IMR-90 (cell line): ENCODE measurements at regions not wholly inside any gene's neighbourhood (a gene's known extent, or its start where the extent isn't known, plus 50 kb on each side); places are given as distances from the start of the nearest gene placed in this dataset.

Experiments
- ATAC-seq: fragments of 200-7000 bp; cut with Tn5 transposase; 2 replicates; pipeline ENCODE4 v1.9.1; 2020; ENCODE audit warnings: low read depth, mild to moderate bottlenecking, moderate library complexity
- BruUV-seq: library from RNA; stranded (reverse); fragments of 400-500 nt; replicated peaks from 2 replicates; lab custom pipeline; 2021; lab: Mats Ljungman, UMichigan
- CTCF ChIA-PET: fragments of 300-600 bp; formaldehyde crosslinking; extraction: SDS; loops from one replicate; lab custom pipeline; 2021; ENCODE audit warnings: antibody characterized with exemption; lab: Yijun Ruan, JAX
- POLR2A ChIA-PET: fragments of 300-600 bp; sonication (Branson Sonifier 250); formaldehyde crosslinking; loops from one replicate; lab custom pipeline; 2022; ENCODE audit warnings: antibody characterized with exemption; ENCODE audit not compliant: unreplicated experiment; lab: Charles Lee
- DNase-seq: peaks from one replicate; pipeline ENCODE4 v3.0.0; 2013
- H2AFZ ChIP-seq: replicated peaks from 2 replicates; pipeline ENCODE3; 2013; ENCODE audit warnings: low read length, mild to moderate bottlenecking; ENCODE audit not compliant: poor library complexity
- H2AK5ac ChIP-seq: 2 replicates; pipeline ENCODE4 v1.6.1; 2013; ENCODE audit warnings: low read depth, low read length, inconsistent platforms
- H2AK9ac ChIP-seq: replicated peaks from 2 replicates; pipeline ENCODE3; 2013; ENCODE audit warnings: mild to moderate bottlenecking, low read depth, low read length, moderate library complexity; ENCODE audit not compliant: poor library complexity
- H2BK120ac ChIP-seq: 2 replicates; pipeline ENCODE4 v1.6.1; 2013; ENCODE audit warnings: low read depth, low read length, inconsistent platforms
- H2BK15ac ChIP-seq: 3 replicates; pipeline ENCODE4 v1.6.1; 2013; ENCODE audit warnings: low read depth, low read length, inconsistent platforms
- H2BK20ac ChIP-seq: 2 replicates; pipeline ENCODE4 v1.6.1; 2013; ENCODE audit warnings: low read depth, mild to moderate bottlenecking, inconsistent platforms, low read length, moderate library complexity
- H2BK5ac ChIP-seq: 2 replicates; pipeline ENCODE4 v1.6.1; 2013; ENCODE audit warnings: mild to moderate bottlenecking, low read depth, low read length, inconsistent platforms; ENCODE audit not compliant: poor library complexity, severe bottlenecking
- H3K14ac ChIP-seq: replicated peaks from 2 replicates; pipeline ENCODE4 v1.6.1; 2013; ENCODE audit warnings: low read depth, low read length, inconsistent platforms
- H3K18ac ChIP-seq: 2 replicates; pipeline ENCODE4 v1.6.1; 2013; ENCODE audit warnings: low read depth, low read length, control low read depth
- H3K23ac ChIP-seq: 2 replicates; pipeline ENCODE4 v1.6.1; 2013; ENCODE audit warnings: low read depth, low read length, inconsistent platforms
- H3K27ac ChIP-seq: 2 replicates; pipeline ENCODE4 v1.5.1; 2013; ENCODE audit warnings: mild to moderate bottlenecking, control low read depth, low read length; ENCODE audit not compliant: insufficient read depth
- H3K27me3 ChIP-seq: 2 replicates; pipeline ENCODE4 v1.6.1; 2013; ENCODE audit warnings: low read length; ENCODE audit not compliant: control insufficient read depth, insufficient read depth
- H3K36me3 ChIP-seq: 2 replicates; pipeline ENCODE4 v1.6.1; 2013; ENCODE audit warnings: low read length, mixed read lengths; ENCODE audit not compliant: control insufficient read depth, insufficient read depth
- H3K4ac ChIP-seq: 2 replicates; pipeline ENCODE4 v1.6.1; 2013; ENCODE audit warnings: low read depth, low read length, inconsistent platforms
- H3K4me1 ChIP-seq: 2 replicates; pipeline ENCODE4 v1.6.1; 2013; ENCODE audit warnings: low read length, mixed read lengths; ENCODE audit not compliant: control insufficient read depth, insufficient read depth
- H3K4me2 ChIP-seq: 2 replicates; pipeline ENCODE4 v1.6.1; 2013; ENCODE audit warnings: low read depth, mild to moderate bottlenecking, control low read depth, low read length, moderate library complexity
- H3K4me3 ChIP-seq: 2 replicates; pipeline ENCODE4 v1.5.1; 2013; ENCODE audit warnings: low read depth, mild to moderate bottlenecking, control low read depth, low read length, moderate library complexity; ENCODE audit not compliant: insufficient read depth
- H3K56ac ChIP-seq: 2 replicates; pipeline ENCODE4 v1.6.1; 2013; ENCODE audit warnings: low read length, inconsistent platforms; ENCODE audit not compliant: insufficient read depth; ENCODE audit errors: extremely low read depth
- H3K79me1 ChIP-seq, 2 experiments: 2 replicates each; pipeline ENCODE4 v1.6.1; 2013; ENCODE audit warnings: low read length in 2 of 2, inconsistent platforms in 1 of 2, low read depth in 1 of 2
- H3K9ac ChIP-seq: 2 replicates; pipeline ENCODE4 v1.6.1; 2013; ENCODE audit warnings: low read depth, low read length, control low read depth
- H3K9me1 ChIP-seq: 2 replicates; pipeline ENCODE4 v1.6.1; 2013; ENCODE audit warnings: low read length, inconsistent platforms; ENCODE audit not compliant: insufficient read depth
- H3K9me3 ChIP-seq: 2 replicates; pipeline ENCODE4 v1.6.1; 2013; ENCODE audit warnings: low read length; ENCODE audit not compliant: control insufficient read depth, insufficient read depth
- H4K20me1 ChIP-seq: 2 replicates; pipeline ENCODE4 v1.6.1; 2013; ENCODE audit warnings: low read length, inconsistent platforms; ENCODE audit not compliant: insufficient read depth
- H4K5ac ChIP-seq: 2 replicates; pipeline ENCODE4 v1.6.1; 2013; ENCODE audit warnings: mild to moderate bottlenecking, low read depth, low read length, control low read depth
- H4K8ac ChIP-seq, 2 experiments: 2 replicates each; pipeline ENCODE4 v1.6.1; 2013; ENCODE audit warnings: low read depth in 2 of 2, low read length in 2 of 2, control low read depth in 1 of 2, inconsistent platforms in 1 of 2
- H4K91ac ChIP-seq: 2 replicates; pipeline ENCODE4 v1.6.1; 2013; ENCODE audit warnings: low read depth, low read length, inconsistent platforms; ENCODE audit not compliant: insufficient read depth
- CEBPB ChIP-seq: IDR thresholded peaks from 2 replicates; pipeline ENCODE4 v1.6.1; 2012; ENCODE audit warnings: low read depth, low read length, improper control_type of control experiment
- MXI1 ChIP-seq: IDR thresholded peaks from 2 replicates; pipeline ENCODE4 v1.6.1; 2012; ENCODE audit warnings: low read depth, mild to moderate bottlenecking, low read length, moderate library complexity, borderline replicate concordance
- POLR2A ChIP-seq: IDR thresholded peaks from 2 replicates; pipeline ENCODE4 v1.6.1; 2012; ENCODE audit warnings: mild to moderate bottlenecking, low read depth, low read length
- RAD21 ChIP-seq: IDR thresholded peaks from 2 replicates; pipeline ENCODE4 v1.6.1; 2012; ENCODE audit warnings: low read length, improper control_type of control experiment
- RCOR1 ChIP-seq: IDR thresholded peaks from 2 replicates; pipeline ENCODE4 v1.6.1; 2012; ENCODE audit warnings: mild to moderate bottlenecking, low read length, improper control_type of control experiment; ENCODE audit not compliant: insufficient replicate concordance
- WGBS, 2 experiments: methylation state at CpG; one replicate each; pipeline versions ENCODE4 v1.1.5 to v1.1.7; 2013; ENCODE audit warnings: missing lambda C conversion rate in 2 of 2; ENCODE audit not compliant: insufficient read length in 1 of 2; ENCODE audit errors: extremely low coverage in 2 of 2; 5-methylcytosine and 5-hydroxymethylcytosine counted together
- dilution Hi-C: fragments of 300-500 bp; cut with HindIII; formaldehyde crosslinking; loops from one replicate; pipeline ENCODE4 v1.14.3; 2018; ENCODE audit warnings: low sequenced_read_pairs; ENCODE audit not compliant: unreplicated experiment
- in situ Hi-C: fragments of 300-500 bp; cut with MboI; formaldehyde crosslinking; loops from 3 replicates; pipeline ENCODE4 v1.14.3; 2019; ENCODE audit warnings: low sequenced_read_pairs, inconsistent platforms, mixed read lengths
- intact Hi-C: fragments of 100-400 bp; cut with micrococcal nuclease; formaldehyde crosslinking; loops from 2 replicates; pipeline ENCODE4 v1.10.0; 2022

DNA sequence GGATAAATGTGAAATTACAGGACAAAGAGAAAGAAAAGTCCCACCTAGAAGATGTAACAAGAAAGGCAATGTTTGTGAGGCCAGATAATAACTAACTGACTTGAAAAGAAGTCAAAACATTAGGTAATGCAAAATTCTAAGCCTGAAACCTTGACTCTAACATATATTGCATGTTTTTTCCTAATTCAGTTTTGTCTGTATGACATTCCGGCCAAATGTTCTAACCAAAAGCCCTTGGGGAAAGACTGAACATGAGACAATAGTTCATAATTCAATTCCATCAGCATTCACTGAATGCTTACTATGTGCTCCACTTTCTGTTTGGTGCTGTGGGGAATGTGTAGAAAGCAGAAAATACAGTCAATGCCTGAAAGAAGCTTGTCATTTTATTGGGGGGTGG lies 53.9 kb downstream of the PABIR2 start:
- Histone ChIP-seq H3K4me3 (no peak overlapping the region), H3K18ac (no peak overlapping the region), H3K9ac (no peak overlapping the region), H3K56ac (no peak overlapping the region), H3K27me3 (peaks cover 3% of the 10 kb centered on the region; the same call in 1 of the 2 replicates), H3K79me1 (no peaks in the 10 kb centered on the region), H3K23ac (no peak overlapping the region), H4K20me1 (no peaks in the 10 kb centered on the region), H3K4me1 (no peaks in the 10 kb centered on the region), H2BK5ac (no peak overlapping the region), H3K9me3 (peaks cover 2% of the 10 kb centered on the region; the same call in 1 of the 2 replicates), H3K36me3 (no peaks in the 10 kb centered on the region), H3K14ac (no peak overlapping the region), H3K4ac (no peak overlapping the region), H2AK5ac (no peak overlapping the region), H4K5ac (no peak overlapping the region), H2AFZ (no peak overlapping the region), H4K91ac (no peak overlapping the region), H4K8ac (no peak overlapping the region), H2AK9ac (no peak overlapping the region), H3K9me1 (no peaks in the 10 kb centered on the region), H3K4me2 (no peak overlapping the region), H2BK20ac (no peak overlapping the region), H3K27ac (no peak overlapping the region), H2BK120ac (no peak overlapping the region), H2BK15ac (no peak overlapping the region)
- intact Hi-C loops, result no loop called here
- dilution Hi-C loops, result no loop called here
- in situ Hi-C loops, result no loop called here
- ChIA-PET POLR2A (no interaction called here), CTCF (no interaction called here)
- TF ChIP-seq RAD21, result no peak
- TF ChIP-seq MXI1, result no peak
- no peak for TF ChIP-seq POLR2A
- no peak for TF ChIP-seq CEBPB
- TF ChIP-seq RCOR1, result no peak
- no TSS peak for BruUV-seq
- DNase-seq (no peak), ATAC-seq (no peak)
- WGBS, 2 experiments, result no CpG with 5 or more reads among the region's 1 CpG
